ENCODE measurements at regions not wholly inside any gene's neighbourhood (a gene's known extent, or its start where the extent isn't known, plus 50 kb on each side); places are given as distances from the start of the nearest gene placed in this dataset.
"Not testable (repeated sequence)": the region's sequence is repeated elsewhere in the genome, so short reads cannot be mapped to it uniquely, and the experiment has no call there.

DNA sequence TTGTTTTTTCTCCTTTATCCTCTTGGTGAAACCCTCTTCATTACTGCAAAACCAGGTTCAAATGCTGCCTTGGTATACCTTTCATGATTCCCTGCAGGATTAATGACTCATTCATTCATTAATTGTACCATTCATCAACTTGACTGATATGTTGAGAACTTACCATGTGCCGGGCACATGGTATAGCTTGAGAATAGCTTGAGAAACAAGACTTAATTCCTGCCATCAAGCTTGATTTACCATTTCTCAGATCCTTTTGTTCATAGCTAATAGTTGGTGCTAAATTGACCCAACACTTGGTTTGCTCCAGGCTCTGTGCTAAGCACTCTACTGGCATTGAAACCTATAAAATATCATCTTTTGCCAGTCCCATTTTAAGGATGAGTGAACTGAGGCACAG lies 165.7 kb downstream of the YIPF5 start:
- DNase-seq = no peak

DNA sequence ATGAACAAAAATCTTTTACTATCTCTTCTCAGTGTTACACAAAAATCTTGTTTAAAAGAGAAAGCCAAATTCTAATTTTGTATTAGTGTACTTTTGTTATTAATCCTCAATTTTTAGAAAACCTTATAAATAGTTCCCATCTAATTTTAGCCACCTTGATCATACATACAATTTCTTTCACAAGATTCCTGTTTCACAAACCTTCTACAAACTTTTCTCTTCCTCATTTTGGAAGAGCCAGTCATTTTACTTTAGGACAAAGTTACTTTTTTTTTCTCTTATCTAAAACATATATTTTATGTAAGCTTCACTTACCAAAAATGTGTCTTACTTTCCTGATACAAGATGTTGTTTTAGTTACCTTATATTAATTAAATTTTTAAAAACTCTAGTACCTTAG lies 161.3 kb downstream of the YIPF5 start:
- no peak for DNase-seq

DNA sequence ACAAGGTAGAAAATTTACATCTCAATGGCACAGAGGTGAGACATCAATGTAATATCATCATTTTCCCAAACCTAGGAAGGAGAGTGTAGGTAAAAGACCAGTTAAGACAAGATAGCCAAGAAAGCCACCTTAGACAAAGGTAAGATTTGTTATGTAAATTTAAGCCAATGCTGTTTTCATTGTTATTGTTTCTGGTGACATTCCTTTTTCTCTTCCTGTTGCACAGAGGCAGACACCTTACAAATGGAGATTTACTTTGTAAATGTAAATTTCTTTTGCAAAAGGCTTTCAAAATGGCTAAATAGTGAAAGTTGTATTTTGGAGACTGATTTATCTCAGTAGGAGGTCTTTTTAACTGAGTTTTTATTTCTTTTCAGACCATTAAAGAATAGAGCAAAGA lies 159.1 kb downstream of the YIPF5 start:
- DNase-seq = no peak

DNA sequence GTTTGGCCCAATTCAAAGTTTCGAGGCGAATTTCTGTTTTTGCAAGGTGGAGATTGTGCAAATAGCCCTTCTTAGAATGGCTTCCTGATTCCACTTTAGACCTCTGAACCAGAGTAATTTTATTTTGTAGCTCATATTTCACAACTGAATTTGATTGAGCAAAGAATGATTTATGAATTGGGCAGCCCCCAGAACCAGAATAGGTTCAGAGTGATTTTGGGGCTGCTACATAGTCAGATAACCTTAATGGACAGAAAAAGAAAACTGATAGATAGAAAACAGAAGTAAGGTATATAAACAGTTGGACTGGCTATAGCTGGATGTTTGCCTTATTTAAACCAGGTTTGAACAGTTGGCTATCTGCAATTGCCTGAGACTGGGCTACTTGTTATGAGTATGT lies 156.6 kb downstream of the YIPF5 start:
- no peak for DNase-seq

DNA sequence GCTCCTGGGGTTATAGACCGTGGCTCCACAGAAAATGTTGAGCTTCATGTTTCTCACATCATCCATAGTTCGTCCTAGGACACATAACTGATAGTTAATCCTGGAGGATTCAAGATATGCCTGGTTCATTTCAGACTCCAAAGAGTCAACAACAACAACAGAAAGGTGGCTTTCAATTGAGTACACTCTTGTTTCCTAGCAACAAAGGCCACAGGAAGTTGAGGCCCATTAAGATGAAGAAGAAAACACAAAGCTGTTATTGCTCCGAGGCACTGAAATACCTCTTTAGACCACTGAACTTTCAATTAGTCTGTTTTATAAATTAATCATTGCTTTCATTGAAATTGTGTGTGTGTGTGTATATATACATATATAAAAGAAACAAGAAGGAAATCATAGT lies 154.5 kb downstream of the YIPF5 start:
- DNase-seq = no peak

DNA sequence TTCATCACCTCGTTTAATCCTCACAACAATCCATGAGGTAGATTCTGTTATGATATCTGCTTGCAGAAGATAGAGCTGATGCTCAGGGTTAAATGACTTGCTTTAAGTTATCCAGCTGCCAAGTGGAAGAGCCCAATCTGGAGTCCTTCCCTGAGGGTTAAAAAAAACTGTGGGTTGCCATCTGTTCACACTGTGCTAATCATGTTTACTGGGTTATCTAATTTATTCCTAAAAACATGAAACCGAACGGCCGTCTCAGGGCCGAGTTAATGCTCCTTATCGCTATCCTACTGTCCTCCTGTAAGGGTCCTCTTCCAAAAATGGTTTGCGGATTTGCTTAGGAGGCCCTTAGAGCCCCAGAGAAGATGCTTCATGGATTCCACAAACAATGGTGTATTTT lies 153.3 kb downstream of the YIPF5 start:
- no peak for DNase-seq

DNA sequence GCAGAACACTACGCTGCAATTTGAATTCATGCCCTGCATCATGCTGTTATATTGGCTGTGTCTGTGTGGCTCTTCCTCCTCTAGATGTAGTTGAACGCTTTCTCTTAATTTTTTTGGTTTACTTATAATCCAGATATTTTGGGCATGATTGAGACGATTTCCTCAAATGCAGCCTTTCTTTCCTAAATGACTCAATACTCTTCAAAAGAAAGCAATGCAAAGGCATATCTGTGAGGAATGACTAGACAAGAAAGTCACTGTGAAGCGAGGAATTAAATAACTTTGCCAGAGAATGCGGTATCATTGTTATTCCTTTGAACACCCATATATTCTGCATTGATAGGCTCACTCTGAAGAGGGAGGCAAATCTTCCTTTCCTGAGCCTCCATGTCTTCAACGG lies 152.8 kb downstream of the YIPF5 start:
- DNase-seq = no peak

DNA sequence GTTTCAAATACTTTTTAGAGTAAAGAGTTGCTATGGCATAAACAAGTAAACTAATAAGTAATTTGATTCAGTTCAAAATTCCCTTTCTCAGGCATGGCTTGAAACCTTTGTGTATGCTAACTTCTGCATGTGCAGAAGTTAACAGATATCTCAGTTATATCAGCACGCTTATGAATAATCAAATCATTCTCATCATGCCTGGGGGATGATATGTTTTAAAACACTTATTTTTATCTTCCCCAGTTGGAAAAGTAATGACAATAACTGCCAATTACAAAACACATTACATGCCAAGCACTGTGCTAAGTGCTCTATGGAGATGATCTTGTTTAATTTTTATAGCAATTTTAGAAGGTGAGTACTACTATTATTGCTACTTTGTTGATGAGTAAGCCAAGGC lies 146.4 kb downstream of the YIPF5 start:
- DNase-seq = no peak

DNA sequence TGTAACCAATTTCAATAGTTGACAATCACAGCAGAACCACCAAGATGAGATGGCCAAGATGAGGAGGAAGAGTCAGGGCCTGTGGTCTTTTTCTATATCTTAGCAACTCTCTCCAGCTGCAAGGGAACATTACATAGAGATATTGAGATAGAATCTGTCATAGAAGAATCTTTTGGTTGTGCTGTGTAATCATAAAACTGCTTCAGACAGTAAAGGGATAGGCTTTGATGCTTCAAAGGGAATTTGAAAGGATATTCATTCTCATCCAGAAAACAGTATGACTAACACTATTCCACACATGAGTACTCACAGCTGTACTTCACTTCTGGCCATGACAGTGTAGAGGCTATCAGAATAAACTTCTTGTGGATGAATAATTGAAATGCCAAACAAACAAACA lies 145.9 kb downstream of the YIPF5 start:
- DNase-seq = no peak

DNA sequence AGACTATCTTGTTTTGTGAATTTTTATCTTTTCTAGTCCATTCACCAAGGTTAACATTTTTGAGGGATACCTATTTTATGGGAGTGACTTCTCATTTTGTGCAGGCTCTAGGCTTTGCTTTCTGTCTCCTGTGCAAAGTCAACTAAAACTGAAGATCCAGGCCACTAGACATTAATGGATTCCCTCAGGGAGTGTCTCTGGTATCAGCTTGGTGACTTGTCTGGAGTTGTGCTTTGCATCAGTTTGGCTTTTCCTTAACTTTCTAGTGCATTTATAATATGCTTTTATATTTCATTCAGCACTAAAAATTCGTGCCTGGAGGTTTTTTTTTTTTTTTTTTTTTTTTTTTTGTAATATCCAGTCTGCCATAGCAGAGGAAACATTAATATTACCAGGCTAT lies 144.2 kb downstream of the YIPF5 start:
- no peak for DNase-seq

DNA sequence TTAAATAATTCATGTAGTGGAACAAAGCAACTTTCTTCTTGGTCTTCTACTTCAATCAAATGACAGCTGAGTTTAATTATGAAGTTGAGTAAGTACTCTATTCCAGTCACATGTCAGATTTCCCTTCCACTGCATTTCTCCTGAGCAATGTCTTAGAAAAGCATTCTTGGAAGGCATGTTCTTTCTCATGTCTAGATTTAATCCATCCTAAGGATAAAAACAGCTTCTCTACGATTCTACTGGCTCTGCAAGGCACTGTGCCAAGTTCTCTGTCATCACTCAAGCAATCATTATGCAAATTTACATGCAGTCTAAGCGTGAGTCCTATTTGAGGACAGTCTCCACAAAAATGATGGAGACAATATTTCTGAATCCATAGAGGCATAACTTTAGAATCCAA lies 142.4 kb downstream of the YIPF5 start:
- DNase-seq = peak; percentile 96

DNA sequence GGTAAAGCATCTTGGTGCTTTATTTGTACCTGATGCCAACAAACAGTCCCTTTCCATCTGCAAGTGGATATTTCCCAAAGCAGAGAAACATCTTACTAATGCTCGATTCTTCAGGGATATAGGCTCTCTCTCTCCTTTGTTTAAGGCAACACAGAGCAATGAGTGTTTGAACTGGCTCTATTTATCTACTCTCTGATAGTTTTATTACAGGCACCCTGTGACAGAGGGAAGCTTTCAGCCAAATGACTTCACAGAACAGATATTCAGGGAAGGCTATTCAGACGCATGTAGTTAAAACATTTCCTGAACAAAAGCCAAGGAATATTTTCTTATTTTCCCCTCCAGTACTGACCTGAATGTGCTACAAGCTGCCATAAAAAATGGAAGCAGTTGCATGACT lies 141.8 kb downstream of the YIPF5 start:
- peak; percentile 93 for DNase-seq

DNA sequence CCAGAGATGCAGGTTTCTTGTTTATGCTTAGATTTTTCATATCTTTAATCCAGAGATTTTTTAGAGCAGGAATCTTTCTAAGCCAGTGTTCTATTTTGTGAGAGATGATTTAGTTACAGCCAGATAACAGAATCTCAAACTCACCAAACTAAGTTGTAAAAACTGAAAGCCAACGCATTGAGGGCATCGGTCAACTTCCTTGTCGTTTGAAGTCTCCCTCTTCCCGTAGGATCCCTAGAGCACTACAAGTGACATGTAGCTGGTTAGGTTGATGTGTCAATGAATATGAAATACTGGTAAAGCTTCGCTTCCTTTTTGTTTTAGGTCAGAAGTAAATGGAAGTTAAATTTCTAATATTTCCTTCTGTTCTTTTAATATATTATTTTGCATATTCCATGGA lies 139.6 kb downstream of the YIPF5 start:
- no peak for DNase-seq

DNA sequence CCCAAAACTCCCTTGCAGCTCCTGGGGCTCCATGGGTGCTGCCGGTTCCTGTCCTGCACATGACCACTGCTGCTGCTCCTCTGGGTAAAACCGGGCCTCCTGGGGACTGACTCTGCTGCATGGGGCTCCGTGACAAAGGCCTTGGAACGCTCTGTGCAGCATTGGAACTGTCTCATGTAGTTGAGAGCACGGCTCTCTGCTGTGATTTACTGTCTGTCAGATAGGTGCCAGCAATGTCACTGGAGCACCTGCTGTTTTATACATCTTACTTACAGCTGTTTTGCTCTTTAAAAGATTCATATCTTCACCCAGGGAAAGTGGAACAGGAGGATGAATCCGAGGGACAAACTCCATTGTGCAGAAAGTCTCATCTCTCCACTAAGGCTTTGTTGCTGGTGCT lies 138.1 kb downstream of the YIPF5 start:
- peak; percentile 24 for DNase-seq

DNA sequence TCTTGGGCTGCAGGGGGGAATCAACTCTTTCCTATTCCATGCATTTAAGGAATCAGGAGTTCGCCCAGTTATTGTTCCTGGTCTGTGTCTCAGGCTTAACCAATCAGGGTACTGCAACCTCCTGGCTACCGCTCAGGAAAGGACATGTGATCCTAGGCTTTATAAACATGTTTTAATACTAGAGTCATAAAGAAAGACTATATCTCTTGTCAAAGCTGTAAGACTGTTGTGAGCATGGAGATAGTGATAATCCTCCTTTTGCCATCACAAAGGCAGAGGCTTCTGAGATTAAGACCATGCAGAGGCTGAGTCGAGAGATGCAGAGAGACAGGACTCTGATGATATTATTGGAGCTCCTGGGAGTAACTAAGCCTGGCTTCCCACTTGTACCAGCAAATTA lies 137.0 kb downstream of the YIPF5 start:
- DNase-seq = no peak

DNA sequence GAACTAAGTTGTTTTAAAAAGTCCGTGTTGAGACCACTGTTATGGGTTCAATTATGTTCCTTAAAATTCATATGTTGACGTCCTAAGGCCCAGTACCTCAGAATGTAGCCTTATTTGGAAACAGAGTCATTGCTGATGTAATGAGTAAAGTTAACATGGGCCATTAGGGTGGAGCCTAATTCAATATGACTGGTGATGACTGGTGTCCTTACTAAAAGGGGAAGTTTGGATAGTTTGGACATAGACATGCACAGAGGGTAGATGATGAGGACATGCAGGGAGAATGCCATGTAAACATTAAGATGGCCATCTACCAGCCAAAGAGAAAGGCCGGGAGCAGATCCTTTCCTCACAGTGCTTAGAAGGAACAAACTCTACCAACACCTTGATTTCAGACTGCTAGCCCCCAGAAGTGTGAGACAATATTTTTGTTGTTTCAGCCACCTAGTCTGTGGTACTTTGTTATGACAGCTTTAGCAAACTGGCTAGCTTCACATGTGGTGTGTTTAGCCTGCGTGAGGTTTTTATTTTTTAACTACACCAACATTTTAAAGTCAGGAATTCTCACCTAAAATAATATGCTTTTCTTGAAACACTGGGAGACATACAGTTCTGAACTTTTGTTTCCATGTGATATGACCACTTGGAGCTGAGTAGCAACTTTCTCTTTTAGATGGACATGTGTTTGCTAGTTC lies 135.3 kb downstream of the YIPF5 start:
- no peak for DNase-seq

DNA sequence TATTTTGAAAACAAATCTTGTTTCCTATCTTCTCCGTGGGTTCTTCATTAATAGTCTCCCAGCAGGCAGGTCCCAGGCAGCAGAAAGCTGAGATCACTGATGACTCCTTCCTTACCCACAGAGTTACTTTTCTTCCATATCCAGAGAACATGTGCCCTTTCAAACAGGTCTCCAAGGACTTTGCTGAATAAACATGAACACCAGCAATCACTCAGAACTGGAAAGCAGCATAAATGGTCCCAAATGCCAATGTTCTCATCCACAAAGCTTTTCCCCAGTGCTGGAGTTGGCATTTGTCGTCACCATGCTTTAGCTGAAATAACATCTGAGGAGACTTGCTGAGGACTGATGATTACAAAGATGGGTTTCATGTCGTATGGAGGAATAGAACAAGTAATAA lies 134.0 kb downstream of the YIPF5 start:
- DNase-seq = no peak

DNA sequence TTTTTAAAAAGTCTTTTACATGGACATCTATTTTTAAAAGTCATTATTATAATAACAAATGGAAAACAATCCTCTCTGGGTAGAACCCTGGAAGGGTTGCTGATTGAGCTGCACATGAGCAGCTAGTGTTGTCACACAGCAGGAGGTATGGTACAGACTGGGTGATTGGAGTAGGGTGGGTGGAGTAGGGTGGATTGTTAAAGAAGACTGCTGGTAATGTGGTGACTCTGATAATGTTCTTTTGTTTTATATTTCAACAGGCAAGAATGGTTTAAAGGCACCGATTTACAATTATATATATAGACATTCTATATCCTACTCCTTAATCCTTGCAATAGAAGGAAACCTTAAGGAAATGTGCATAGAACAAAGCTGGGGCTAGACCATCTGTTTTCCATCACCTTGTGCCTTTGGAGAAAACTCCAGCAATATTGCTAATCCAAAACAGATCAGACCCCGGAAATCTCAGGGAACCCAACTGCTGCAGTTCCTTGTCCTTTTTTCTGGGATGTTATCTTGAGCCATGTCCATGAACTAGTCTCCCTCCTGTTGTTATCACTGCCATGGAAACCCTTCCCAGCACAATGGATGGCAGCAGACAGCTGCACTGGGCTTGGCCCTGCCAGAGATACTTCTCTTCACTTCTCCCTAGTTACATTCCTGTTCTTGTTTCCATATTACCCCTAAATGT lies 129.7 kb downstream of the YIPF5 start:
- DNase-seq = peak; percentile 68

DNA sequence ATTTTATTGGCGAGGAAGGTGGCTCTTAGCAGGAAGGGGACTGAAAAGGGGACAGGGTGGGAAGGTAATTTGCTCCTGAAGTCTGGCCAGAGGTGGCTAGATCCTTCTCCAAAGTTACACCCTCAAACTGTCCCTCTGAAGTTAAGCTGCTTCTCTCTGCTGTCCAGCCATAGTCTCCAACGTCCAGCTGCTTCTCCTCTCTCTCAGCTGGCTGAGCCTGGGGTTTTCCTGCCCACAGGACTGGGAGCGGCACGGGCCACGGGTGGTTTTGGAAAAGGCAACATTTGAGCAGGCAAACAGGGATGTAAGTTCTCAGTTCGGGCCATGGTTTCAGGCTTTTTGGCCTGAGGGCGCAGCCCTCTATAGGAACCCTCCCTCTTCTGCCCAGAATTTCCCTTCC lies 128.3 kb downstream of the YIPF5 start:
- DNase-seq = no peak

DNA sequence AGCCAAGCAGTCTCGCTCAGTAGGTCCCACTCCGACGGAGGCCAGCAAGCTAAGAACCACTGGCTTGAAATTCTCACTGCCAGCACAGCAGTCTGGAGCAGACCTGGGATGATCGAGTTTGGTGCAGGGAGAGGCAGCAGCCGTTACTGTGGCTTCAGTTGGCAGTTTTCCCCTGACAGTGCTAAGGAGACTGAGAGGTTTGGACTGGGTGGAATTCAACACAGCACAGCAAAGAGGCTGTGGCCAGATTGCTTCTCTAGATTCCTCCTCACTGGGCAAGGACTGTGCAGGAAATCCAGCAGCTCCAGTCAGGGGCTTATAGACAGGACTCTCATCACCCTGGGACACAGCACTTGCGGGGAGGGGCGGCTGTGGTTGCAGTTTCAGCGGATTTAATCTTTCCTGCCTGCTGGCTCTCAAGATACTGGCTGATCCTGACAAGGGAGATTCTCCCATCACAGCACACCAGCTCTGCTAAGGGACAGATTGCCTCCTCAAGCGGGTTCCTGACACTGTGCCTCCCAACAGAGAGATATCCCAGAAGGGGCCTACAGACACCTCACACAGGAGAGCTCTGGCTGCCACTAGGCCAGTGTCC lies 122.1 kb downstream of the YIPF5 start:
- no peak for DNase-seq

DNA sequence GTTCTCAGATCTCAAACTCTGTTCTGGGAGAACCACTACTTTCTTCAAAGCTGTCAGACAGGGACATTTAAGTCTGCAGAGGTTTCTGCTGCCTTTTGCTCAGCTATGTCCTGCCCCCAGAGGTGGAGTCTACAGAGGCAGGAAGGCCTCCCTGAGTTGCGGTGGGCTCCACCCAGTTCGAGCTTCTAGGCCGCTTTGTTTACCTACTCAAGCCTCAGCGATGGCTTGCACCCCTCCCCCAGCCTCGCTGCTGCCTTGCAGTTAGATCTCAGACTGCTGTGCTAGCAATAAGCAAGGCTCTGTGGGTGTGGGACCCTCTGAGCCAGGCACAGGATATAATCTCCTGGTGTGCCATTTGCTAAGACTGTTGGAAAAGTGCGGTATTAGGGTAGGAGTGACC lies 115.1 kb downstream of the YIPF5 start:
- DNase-seq = not testable (repeated sequence)

DNA sequence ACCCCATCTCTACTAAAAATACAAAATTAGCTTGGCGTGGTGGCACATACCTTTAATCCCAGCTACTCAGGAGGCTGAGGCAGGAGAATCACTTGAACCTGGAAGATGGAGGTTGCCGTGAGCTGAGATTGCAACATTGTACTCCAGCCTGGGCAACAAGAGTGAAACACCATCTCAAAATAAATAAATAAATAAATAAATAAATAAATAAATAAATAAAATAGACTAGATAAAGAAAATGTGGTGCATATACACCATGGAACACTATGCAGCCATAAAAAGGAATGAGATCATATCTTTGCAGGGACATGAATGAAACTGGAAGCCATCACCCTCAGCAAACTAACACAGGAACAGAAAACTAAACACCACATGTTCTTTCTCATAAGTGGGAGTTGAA lies 110.4 kb downstream of the YIPF5 start:
- not testable (repeated sequence) for DNase-seq

DNA sequence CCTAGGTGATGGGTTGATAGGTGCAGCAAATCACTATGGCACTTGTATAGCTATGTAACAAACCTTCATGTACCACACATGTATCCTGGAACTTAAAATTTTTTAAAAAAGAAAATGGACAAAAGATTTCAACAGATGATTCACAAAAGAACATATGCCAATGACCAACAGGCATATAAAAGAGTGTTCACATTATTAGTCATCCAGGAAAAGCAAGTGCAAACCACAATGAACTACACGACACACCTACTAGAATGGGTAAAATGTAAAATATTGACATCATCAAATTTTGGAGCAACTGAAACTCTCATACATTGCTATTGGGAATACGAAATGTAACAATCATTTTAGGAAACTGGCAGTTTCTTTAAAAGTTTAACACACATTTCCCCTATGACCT lies 109.9 kb downstream of the YIPF5 start:
- DNase-seq = no peak

DNA sequence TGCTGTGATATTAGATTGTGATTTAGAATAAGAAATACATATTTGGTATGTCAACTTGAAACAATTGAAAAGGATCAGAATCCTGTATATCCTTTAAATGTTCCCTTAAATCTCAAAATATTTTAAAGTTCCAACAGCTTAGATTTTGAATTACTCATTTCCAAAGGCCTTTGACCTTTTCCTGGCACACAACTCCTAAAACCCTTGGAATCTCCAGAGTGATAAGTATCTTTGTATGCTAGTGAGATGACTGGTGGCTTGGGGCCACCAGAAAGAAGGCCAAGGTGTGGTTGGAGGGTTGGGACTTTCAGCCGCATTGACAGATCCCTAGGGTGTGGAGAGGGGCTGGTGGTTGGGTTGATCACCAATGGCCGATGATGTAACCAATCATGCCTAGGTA lies 104.7 kb downstream of the YIPF5 start:
- no peak for DNase-seq
